GM19351 (cell line): ENCODE measurements at regions not wholly inside any gene's neighbourhood (a gene's known extent, or its start where the extent isn't known, plus 50 kb on each side); places are given as distances from the start of the nearest gene placed in this dataset.
"Not testable (repeated sequence)": the region's sequence is repeated elsewhere in the genome, so short reads cannot be mapped to it uniquely, and the experiment has no call there.

Experiments
- ATAC-seq: cut with Tn5 transposase; IDR thresholded peaks from one replicate; pipeline ENCODE4 v1.9.1; 2021; ENCODE audit warnings: mild to moderate bottlenecking, moderate library complexity; ENCODE audit not compliant: unreplicated experiment

- ATAC-seq = no peak
Measured at GRCh38 chr6:84897988-84898594, 133.7 kb upstream of the TBX18 start.

GRCh38 chr6:84897011-84897410 is 132.6 kb upstream of the TBX18 start:
- no peak for ATAC-seq

GRCh38 chr6:84892671-84893070 is 128.3 kb upstream of the TBX18 start:
- ATAC-seq = no peak

GRCh38 chr6:84882768-84883766 is 118.7 kb upstream of the TBX18 start:
- ATAC-seq = no peak

- not testable (repeated sequence) for ATAC-seq
Measured at GRCh38 chr6:84879385-84879784, 115.0 kb upstream of the TBX18 start.

- no peak for ATAC-seq
Measured at GRCh38 chr6:84877515-84878210, 113.3 kb upstream of the TBX18 start.

- ATAC-seq = no peak
Measured at GRCh38 chr6:84876723-84877514, 112.5 kb upstream of the TBX18 start.

GRCh38 chr6:84872996-84873723 is 108.8 kb upstream of the TBX18 start:
- ATAC-seq = no peak

- no peak for ATAC-seq
Measured at GRCh38 chr6:84871925-84872324, 107.5 kb upstream of the TBX18 start.

- no peak for ATAC-seq
Measured at GRCh38 chr6:84870672-84871071, 106.3 kb upstream of the TBX18 start.

- ATAC-seq = no peak
Measured at GRCh38 chr6:84868149-84868548, 103.8 kb upstream of the TBX18 start.

- no peak for ATAC-seq
Measured at GRCh38 chr6:84867521-84867920, 103.1 kb upstream of the TBX18 start.

GRCh38 chr6:84866715-84867114 is 102.3 kb upstream of the TBX18 start:
- no peak for ATAC-seq

- not testable (repeated sequence) for ATAC-seq
Measured at GRCh38 chr6:84865372-84865771, 101.0 kb upstream of the TBX18 start.

- ATAC-seq = no peak
Measured at GRCh38 chr6:84862843-84863242, 98.4 kb upstream of the TBX18 start.

GRCh38 chr6:84860920-84861319 is 96.5 kb upstream of the TBX18 start:
- no peak for ATAC-seq

- no peak for ATAC-seq
Measured at GRCh38 chr6:84860509-84860908, 96.1 kb upstream of the TBX18 start.

- ATAC-seq = no peak
Measured at GRCh38 chr6:84854811-84855400, 90.5 kb upstream of the TBX18 start.

- no peak for ATAC-seq
Measured at GRCh38 chr6:84853901-84854300, 89.5 kb upstream of the TBX18 start.

- no peak for ATAC-seq
Measured at GRCh38 chr6:84848960-84849359, 84.6 kb upstream of the TBX18 start.
